Fibroblast of lung (primary cell): ENCODE measurements at regions not wholly inside any gene's neighbourhood (a gene's known extent, or its start where the extent isn't known, plus 50 kb on each side); places are given as distances from the start of the nearest gene placed in this dataset.

ENCODE experiments used
- DNase-seq, 2 donors: peaks; one replicate each; pipeline versions ENCODE4 v3.0.0 to v3.0.0-alpha.2; 2010; ENCODE audit warnings: low read depth in 2 of 2
- H2AFZ ChIP-seq: 2 replicates; pipeline ENCODE4 v1.5.1; 2012; ENCODE audit warnings: low read length, control low read depth, inconsistent platforms
- H3K27ac ChIP-seq: 2 replicates; pipeline ENCODE4 v1.5.1; 2011; ENCODE audit warnings: low read length, control low read depth; ENCODE audit not compliant: insufficient read depth
- H3K27me3 ChIP-seq: 2 replicates; pipeline ENCODE4 v1.5.1; 2011; ENCODE audit warnings: mild to moderate bottlenecking, low read length; ENCODE audit not compliant: control insufficient read depth, insufficient read depth
- H3K36me3 ChIP-seq: 2 replicates; pipeline ENCODE4 v1.5.1; 2011; ENCODE audit warnings: low read length; ENCODE audit not compliant: control insufficient read depth, insufficient read depth
- H3K4me1 ChIP-seq: 2 replicates; pipeline ENCODE4 v1.5.1; 2011; ENCODE audit warnings: low read length; ENCODE audit not compliant: control insufficient read depth, insufficient read depth; ENCODE audit errors: extremely low read depth
- H3K4me2 ChIP-seq: 2 replicates; pipeline ENCODE4 v1.5.1; 2011; ENCODE audit warnings: low read length, control low read depth; ENCODE audit not compliant: insufficient read depth; ENCODE audit errors: extremely low read depth
- H3K4me3 ChIP-seq, 4 experiments: fragments of 200-600 bp in 1 of 4; sonication (generic) in 1 of 4; replicated peaks in 1 of 4; 2 replicates each; pipeline ENCODE4 v1.5.1; 2011 to 2016; ENCODE audit warnings: low read length in 4 of 4, low read depth in 3 of 4, mild to moderate bottlenecking in 3 of 4, control low read depth in 2 of 4, inconsistent platforms in 1 of 4, mixed read lengths in 1 of 4; ENCODE audit not compliant: insufficient read depth in 1 of 4; ENCODE audit errors: control extremely low read depth in 1 of 4
- H3K79me2 ChIP-seq: 2 replicates; pipeline ENCODE4 v1.5.1; 2012; ENCODE audit warnings: mild to moderate bottlenecking, low read length, inconsistent platforms; ENCODE audit not compliant: control insufficient read depth, insufficient read depth
- H3K9ac ChIP-seq: 2 replicates; pipeline ENCODE4 v1.5.1; 2011; ENCODE audit warnings: mild to moderate bottlenecking, low read length, control low read depth; ENCODE audit not compliant: insufficient read depth
- H3K9me3 ChIP-seq: 2 replicates; pipeline ENCODE4 v1.5.1; 2012; ENCODE audit warnings: low read depth, low read length; ENCODE audit not compliant: control insufficient read depth, insufficient read depth
- H4K20me1 ChIP-seq: 2 replicates; pipeline ENCODE4 v1.5.1; 2011; ENCODE audit warnings: low read length; ENCODE audit not compliant: control insufficient read depth, insufficient read depth; ENCODE audit errors: extremely low read depth
- CTCF ChIP-seq, 2 donors: IDR thresholded peaks in 1 of 2; conservative IDR thresholded peaks in 1 of 2; 1 replicate in 1 of 2; 2 replicates in 1 of 2; pipeline ENCODE4 v1.5.1; 2011 to 2012; ENCODE audit warnings: low read length in 2 of 2, control low read depth in 1 of 2, inconsistent platforms in 1 of 2, low read depth in 1 of 2, mild to moderate bottlenecking in 1 of 2
- EZH2 ChIP-seq: IDR thresholded peaks from 2 replicates; pipeline ENCODE4 v1.5.1; 2012; ENCODE audit warnings: low read length, control low read depth, mild to moderate bottlenecking; ENCODE audit errors: missing control alignments

- H4K20me1 ChIP-seq: no peaks in the 10 kb centered on the region
- peak overlapping the region; percentile 0 for H3K9ac ChIP-seq
- H3K36me3 ChIP-seq: no peaks in the 10 kb centered on the region
- peak; percentile 81 to 91 for DNase-seq
- no peaks in the 10 kb centered on the region for H3K27me3 ChIP-seq
- H3K9me3 ChIP-seq: no peaks in the 10 kb centered on the region
- TF ChIP-seq EZH2 (no peak), CTCF (conservative IDR thresholded peaks at IDR 0.05 in 1 of 2, IDR thresholded peaks at IDR 0.05 in 1 of 2; ENCODE audit: low read depth in 1 of 2, low read length in 2 of 2) (no peak)
- peak overlapping the region; percentile 29 for H3K4me2 ChIP-seq
- H3K4me1 ChIP-seq: peaks cover 6% of the 10 kb centered on the region
- no peak overlapping the region for H2AFZ ChIP-seq
- peak overlapping the region; percentile 5 for H3K27ac ChIP-seq
- no peaks in the 10 kb centered on the region for H3K79me2 ChIP-seq
- H3K4me3 ChIP-seq: no peak overlapping the region
Measured at GRCh38 chr15:39511000-39511915, 69.6 kb upstream of the THBS1 start.

GRCh38 chr15:39511916-39512260 lies 69.0 kb upstream of the THBS1 start:
- peak overlapping the region; percentile 0 for H3K9ac ChIP-seq
- no peaks in the 10 kb centered on the region for H3K27me3 ChIP-seq
- no peak overlapping the region for H2AFZ ChIP-seq
- H3K9me3 ChIP-seq: no peaks in the 10 kb centered on the region
- H3K27ac ChIP-seq: peak overlapping the region; percentile 5
- H4K20me1 ChIP-seq: no peaks in the 10 kb centered on the region
- H3K4me2 ChIP-seq: peak overlapping the region; percentile 29
- no peak for TF ChIP-seq EZH2
- TF ChIP-seq CTCF (conservative IDR thresholded peaks at IDR 0.05 in 1 of 2, IDR thresholded peaks at IDR 0.05 in 1 of 2; ENCODE audit: low read depth in 1 of 2, low read length in 2 of 2): no peak
- no peak overlapping the region for H3K4me3 ChIP-seq
- H3K79me2 ChIP-seq: no peaks in the 10 kb centered on the region
- no peaks in the 10 kb centered on the region for H3K36me3 ChIP-seq
- DNase-seq: peak; percentile 63 to 87
- peaks cover 6% of the 10 kb centered on the region for H3K4me1 ChIP-seq

- Histone ChIP-seq H3K4me3 (no peak overlapping the region), H2AFZ (no peak overlapping the region), H3K27me3 (no peaks in the 10 kb centered on the region), H3K4me1 (peaks cover 6% of the 10 kb centered on the region), H3K27ac (no peak overlapping the region), H3K9ac (no peak overlapping the region), H4K20me1 (no peaks in the 10 kb centered on the region), H3K79me2 (no peaks in the 10 kb centered on the region), H3K9me3 (no peaks in the 10 kb centered on the region), H3K4me2 (no peak overlapping the region), H3K36me3 (no peaks in the 10 kb centered on the region)
- no peak for DNase-seq
- TF ChIP-seq CTCF (conservative IDR thresholded peaks at IDR 0.05 in 1 of 2, IDR thresholded peaks at IDR 0.05 in 1 of 2; ENCODE audit: low read depth in 1 of 2, low read length in 2 of 2) (no peak), EZH2 (no peak)
Measured at GRCh38 chr15:39512643-39513042, 68.2 kb upstream of the THBS1 start.
